Ishikawa (cell line): ENCODE measurements at regions not wholly inside any gene's neighbourhood (a gene's known extent, or its start where the extent isn't known, plus 50 kb on each side); places are given as distances from the start of the nearest gene placed in this dataset.

Experiments
- CEBPB ChIP-seq: IDR thresholded peaks from 2 replicates; pipeline ENCODE4 v1.6.1; 2012
- CREB1 ChIP-seq: IDR thresholded peaks from 2 replicates; pipeline ENCODE4 v1.6.1; 2012; ENCODE audit warnings: low read depth
- EGR1 ChIP-seq: IDR thresholded peaks from 2 replicates; pipeline ENCODE4 v1.6.1; 2012
- EP300 ChIP-seq: IDR thresholded peaks from 2 replicates; pipeline ENCODE4 v1.6.1; 2012; ENCODE audit warnings: borderline replicate concordance
- FOXM1 ChIP-seq: IDR thresholded peaks from 2 replicates; pipeline ENCODE4 v1.6.1; 2012; ENCODE audit warnings: low read depth, borderline replicate concordance
- MAX ChIP-seq: IDR thresholded peaks from 2 replicates; pipeline ENCODE4 v1.6.1; 2012
- NFIC ChIP-seq: IDR thresholded peaks from 2 replicates; pipeline ENCODE4 v1.6.1; 2012
- RAD21 ChIP-seq: IDR thresholded peaks from 2 replicates; pipeline ENCODE4 v1.6.1; 2012; ENCODE audit warnings: low read depth
- REST ChIP-seq: IDR thresholded peaks from 2 replicates; pipeline ENCODE4 v1.6.1; 2012; ENCODE audit warnings: low read depth, mild to moderate bottlenecking
- TAF1 ChIP-seq: IDR thresholded peaks from 2 replicates; pipeline ENCODE4 v1.6.1; 2012; ENCODE audit warnings: low read depth, mild to moderate bottlenecking
- TCF12 ChIP-seq: IDR thresholded peaks from 2 replicates; pipeline ENCODE4 v1.6.1; 2012; ENCODE audit warnings: low read depth
- TEAD4 ChIP-seq: IDR thresholded peaks from 2 replicates; pipeline ENCODE4 v1.6.1; 2012
- USF1 ChIP-seq: IDR thresholded peaks from 2 replicates; pipeline ENCODE4 v1.6.1; 2012
- YY1 ChIP-seq: IDR thresholded peaks from 2 replicates; pipeline ENCODE4 v1.6.1; 2012; ENCODE audit warnings: low read depth
- ZBTB7A ChIP-seq: IDR thresholded peaks from 2 replicates; pipeline ENCODE4 v1.6.1; 2012; ENCODE audit warnings: low read depth

DNA sequence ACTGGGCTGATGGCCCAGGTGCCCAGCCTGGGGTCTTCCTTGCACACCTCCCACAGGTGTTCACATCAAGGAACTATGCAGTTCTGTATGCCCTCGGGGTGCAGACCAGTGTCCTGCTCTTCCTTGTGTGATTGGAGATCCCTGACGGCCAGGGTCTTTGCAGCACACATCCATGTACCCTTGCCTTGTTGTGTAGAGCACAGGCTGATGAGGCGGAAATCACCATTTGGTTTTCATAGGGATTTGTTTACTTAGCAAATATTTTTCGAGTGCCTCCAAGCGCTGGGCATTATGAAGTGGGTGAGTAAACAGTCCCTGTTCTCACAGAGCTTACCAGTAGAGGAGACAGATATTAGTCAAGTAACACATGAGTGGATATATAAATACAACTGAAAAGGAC lies 209.3 kb upstream of the UMPS start:
- TF ChIP-seq TCF12 = no peak
- TF ChIP-seq CEBPB = no peak
- TF ChIP-seq CREB1 = no peak
- no peak for TF ChIP-seq TAF1
- TF ChIP-seq YY1 = no peak
- no peak for TF ChIP-seq TEAD4
- no peak for TF ChIP-seq USF1
- TF ChIP-seq RAD21 = no peak
- TF ChIP-seq NFIC = no peak
- TF ChIP-seq ZBTB7A = no peak
- TF ChIP-seq FOXM1 = no peak
- no peak for TF ChIP-seq EP300
- no peak for TF ChIP-seq MAX
- no peak for TF ChIP-seq REST

DNA sequence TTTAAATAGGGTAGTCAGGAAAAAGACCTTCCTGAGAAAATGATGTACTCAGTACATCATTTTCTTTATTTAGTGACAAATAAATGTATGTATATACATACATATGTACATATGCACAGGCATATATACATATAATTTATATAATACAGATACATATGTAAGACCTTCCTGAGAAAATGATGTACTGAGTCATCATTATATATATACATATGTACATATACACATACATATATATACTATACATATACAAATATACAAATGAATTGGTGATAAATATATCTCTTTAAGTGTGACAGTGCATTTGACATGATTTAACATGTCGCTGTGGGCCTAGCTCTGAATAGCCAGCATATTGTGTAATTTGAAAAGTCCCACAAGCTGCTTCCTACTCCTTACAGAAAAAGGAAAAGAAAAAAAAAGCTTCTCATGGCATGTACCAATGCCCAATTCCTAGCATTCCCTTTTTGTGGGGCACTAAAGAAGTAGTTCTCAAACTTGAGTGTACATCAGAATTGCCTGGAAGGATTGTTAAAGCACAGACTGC lies 208.1 kb upstream of the UMPS start:
- TF ChIP-seq CREB1 (no peak), REST (no peak), RAD21 (no peak), ZBTB7A (no peak), TAF1 (no peak), YY1 (no peak), TEAD4 (no peak), EP300 (no peak), MAX (no peak), EGR1 (no peak), USF1 (no peak), FOXM1 (no peak), CEBPB (no peak)

- TF ChIP-seq YY1 (no peak), TAF1 (no peak), USF1 (no peak), TEAD4 (no peak), NFIC (no peak), RAD21 (no peak), EGR1 (no peak), REST (no peak), CREB1 (no peak)
Observed at GRCh38 chr3:124526601-124527000, 203.7 kb upstream of the UMPS start.

GRCh38 chr3:124529826-124530571 lies 200.3 kb upstream of the UMPS start:
- TF ChIP-seq TEAD4 (peak; percentile 35; the same call in 1 of the 2 replicates), RAD21 (no peak)
